ENCODE measurements at regions not wholly inside any gene's neighbourhood (a gene's known extent, or its start where the extent isn't known, plus 50 kb on each side); places are given as distances from the start of the nearest gene placed in this dataset.

DNA sequence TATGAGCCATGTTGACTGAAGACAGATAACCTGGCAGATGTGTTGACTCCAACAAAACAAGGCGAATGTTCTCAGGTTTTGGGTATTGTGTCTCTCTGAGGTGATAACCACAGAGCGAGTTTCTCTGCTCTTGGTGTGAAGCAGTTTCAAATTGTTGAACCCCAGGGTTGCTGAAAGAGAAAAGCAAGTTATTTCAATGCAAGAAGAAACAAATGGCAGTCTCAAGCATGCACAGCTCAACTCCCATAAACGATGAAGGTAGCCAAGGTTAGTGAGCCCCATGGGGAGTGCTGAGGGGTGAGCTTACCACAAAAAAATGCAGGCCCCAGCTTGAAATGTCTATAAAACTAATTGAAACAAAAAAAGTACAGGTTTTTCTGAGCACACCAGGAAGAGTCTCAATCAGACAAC lies 220.8 kb upstream of the DAPK1 start:
- Histone ChIP-seq H3K4me3 (ENCODE audit: low read length) (no peak overlapping the region), H3F3A (ENCODE audit: control insufficient read depth, insufficient read depth) (no peaks in the 10 kb centered on the region), H3K9me3 (ENCODE audit: control insufficient read depth, insufficient read depth, low read length) (no peaks in the 10 kb centered on the region), H3K79me2 (ENCODE audit: control insufficient read depth, low read length) (no peaks in the 10 kb centered on the region), H3K4me1 (ENCODE audit: control insufficient read depth, low read length) (no peaks in the 10 kb centered on the region), H4K20me1 (ENCODE audit: control insufficient read depth, insufficient read depth, low read depth, low read length) (no peaks in the 10 kb centered on the region), H3K27ac (ENCODE audit: low read depth, low read length) (no peak overlapping the region), H3K4me2 (ENCODE audit: low read length) (no peak overlapping the region), H3K9me2 (replicated peaks; ENCODE audit: control insufficient read depth, low read length) (no peaks in the 10 kb centered on the region), H3K27me3 (ENCODE audit: control insufficient read depth, low read length) (no peaks in the 10 kb centered on the region), H3K36me3 (ENCODE audit: control insufficient read depth, low read length) (no peaks in the 10 kb centered on the region)
- TF ChIP-seq EZH2phosphoT487 (IDR thresholded peaks at IDR 0.05; ENCODE audit: borderline replicate concordance, low read length) (no peak), CTCF (IDR thresholded peaks at IDR 0.05; ENCODE audit: low read depth, low read length, poor library complexity, severe bottlenecking) (no peak)

DNA sequence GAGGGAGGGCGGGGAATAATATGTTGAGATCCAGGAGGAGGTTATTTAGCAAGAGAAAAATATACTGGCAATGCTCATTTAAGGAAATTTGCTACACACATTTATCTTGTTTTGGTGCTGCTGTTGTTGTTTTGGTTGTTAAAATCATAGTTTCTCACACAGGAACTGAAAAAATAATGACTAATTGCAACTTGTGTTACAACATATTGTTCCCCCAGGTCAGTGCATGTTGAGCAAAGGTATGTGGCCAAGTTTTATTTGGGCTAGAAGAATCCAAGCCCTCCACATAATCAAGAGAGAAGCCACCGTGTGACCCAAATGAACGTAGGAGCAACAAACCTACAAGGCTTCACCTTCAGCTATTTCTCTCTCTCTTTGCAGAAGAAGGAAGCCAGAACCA lies 220.3 kb upstream of the DAPK1 start:
- Histone ChIP-seq H3K9me3 (ENCODE audit: control insufficient read depth, insufficient read depth, low read length) (no peaks in the 10 kb centered on the region), H3K9me2 (replicated peaks; ENCODE audit: control insufficient read depth, low read length) (no peaks in the 10 kb centered on the region), H3K4me1 (ENCODE audit: control insufficient read depth, low read length) (no peaks in the 10 kb centered on the region), H3K36me3 (ENCODE audit: control insufficient read depth, low read length) (no peaks in the 10 kb centered on the region), H4K20me1 (ENCODE audit: control insufficient read depth, insufficient read depth, low read depth, low read length) (no peaks in the 10 kb centered on the region), H3F3A (ENCODE audit: control insufficient read depth, insufficient read depth) (no peaks in the 10 kb centered on the region), H3K4me3 (ENCODE audit: low read length) (no peak overlapping the region), H3K27ac (ENCODE audit: low read depth, low read length) (no peak overlapping the region), H3K79me2 (ENCODE audit: control insufficient read depth, low read length) (no peaks in the 10 kb centered on the region), H3K27me3 (ENCODE audit: control insufficient read depth, low read length) (no peaks in the 10 kb centered on the region), H3K4me2 (ENCODE audit: low read length) (no peak overlapping the region)
- no peak for TF ChIP-seq CTCF (IDR thresholded peaks at IDR 0.05; ENCODE audit: low read depth, low read length, poor library complexity, severe bottlenecking)
- TF ChIP-seq EZH2phosphoT487 (IDR thresholded peaks at IDR 0.05; ENCODE audit: borderline replicate concordance, low read length): no peak

DNA sequence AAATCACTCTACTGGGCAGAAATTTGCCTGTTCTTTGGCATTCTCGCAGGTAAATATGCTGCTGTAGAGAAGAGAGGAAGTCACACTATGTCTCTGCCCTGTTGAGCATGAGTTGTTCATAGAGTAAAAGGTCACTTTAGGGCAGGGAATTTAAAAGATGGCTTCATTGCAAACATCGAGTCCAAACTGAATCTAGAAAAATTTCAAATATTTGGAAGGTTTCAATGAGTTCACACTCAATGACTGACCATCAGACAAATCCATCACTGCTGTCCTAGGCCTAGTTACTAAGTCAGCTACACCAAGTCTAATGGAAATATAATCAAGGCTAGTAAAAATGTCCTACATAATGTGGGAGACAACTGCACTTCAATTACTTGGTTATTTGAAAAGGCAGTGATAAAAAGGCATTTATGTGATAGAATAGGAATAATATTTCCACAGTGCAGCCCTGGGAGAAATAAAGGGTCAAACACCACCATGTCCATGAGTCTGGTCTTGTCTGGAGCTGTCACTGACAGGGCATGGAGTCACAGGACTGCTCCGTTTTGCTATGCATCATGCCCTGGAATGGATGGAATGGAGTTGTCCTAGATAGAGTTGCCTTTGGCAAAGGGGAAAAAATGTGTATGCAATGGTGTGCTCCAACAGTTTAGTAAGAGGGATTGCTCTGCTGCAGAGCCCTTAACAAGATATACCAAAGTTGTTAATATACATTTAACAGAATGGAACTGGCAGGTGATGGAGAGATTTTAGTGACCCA lies 218.5 kb upstream of the DAPK1 start:
- H3K9me2 ChIP-seq (replicated peaks; ENCODE audit: control insufficient read depth, low read length): no peaks in the 10 kb centered on the region
- no peak overlapping the region for H3K4me2 ChIP-seq (ENCODE audit: low read length)
- TF ChIP-seq EZH2phosphoT487 (IDR thresholded peaks at IDR 0.05; ENCODE audit: borderline replicate concordance, low read length): no peak
- no peak for TF ChIP-seq CTCF (IDR thresholded peaks at IDR 0.05; ENCODE audit: low read depth, low read length, poor library complexity, severe bottlenecking)
- no peaks in the 10 kb centered on the region for H3K27me3 ChIP-seq (ENCODE audit: control insufficient read depth, low read length)
- no peaks in the 10 kb centered on the region for H3F3A ChIP-seq (ENCODE audit: control insufficient read depth, insufficient read depth)
- no peaks in the 10 kb centered on the region for H3K4me1 ChIP-seq (ENCODE audit: control insufficient read depth, low read length)
- no peaks in the 10 kb centered on the region for H4K20me1 ChIP-seq (ENCODE audit: control insufficient read depth, insufficient read depth, low read depth, low read length)
- no peak overlapping the region for H3K27ac ChIP-seq (ENCODE audit: low read depth, low read length)
- H3K9me3 ChIP-seq (ENCODE audit: control insufficient read depth, insufficient read depth, low read length): no peaks in the 10 kb centered on the region
- no peak overlapping the region for H3K4me3 ChIP-seq (ENCODE audit: low read length)
- H3K79me2 ChIP-seq (ENCODE audit: control insufficient read depth, low read length): no peaks in the 10 kb centered on the region
- no peaks in the 10 kb centered on the region for H3K36me3 ChIP-seq (ENCODE audit: control insufficient read depth, low read length)

Measured in DOHH2 (cell line).